GM12874 (cell line): ENCODE measurements at regions not wholly inside any gene's neighbourhood (a gene's known extent, or its start where the extent isn't known, plus 50 kb on each side); places are given as distances from the start of the nearest gene placed in this dataset.

Experiments
- CTCF ChIP-seq: IDR thresholded peaks from 2 replicates; pipeline ENCODE4 v1.5.1; 2011; ENCODE audit warnings: low read depth, mild to moderate bottlenecking, control low read depth, low read length, moderate library complexity; ENCODE audit not compliant: insufficient read depth

- no peak for TF ChIP-seq CTCF
These were observed 1109.2 kb downstream of the GATA3 start for GRCh38 chr10:9163699-9164098.

GRCh38 chr10:9166770-9167169 is 1112.3 kb downstream of the GATA3 start:
- no peak for TF ChIP-seq CTCF

DNA sequence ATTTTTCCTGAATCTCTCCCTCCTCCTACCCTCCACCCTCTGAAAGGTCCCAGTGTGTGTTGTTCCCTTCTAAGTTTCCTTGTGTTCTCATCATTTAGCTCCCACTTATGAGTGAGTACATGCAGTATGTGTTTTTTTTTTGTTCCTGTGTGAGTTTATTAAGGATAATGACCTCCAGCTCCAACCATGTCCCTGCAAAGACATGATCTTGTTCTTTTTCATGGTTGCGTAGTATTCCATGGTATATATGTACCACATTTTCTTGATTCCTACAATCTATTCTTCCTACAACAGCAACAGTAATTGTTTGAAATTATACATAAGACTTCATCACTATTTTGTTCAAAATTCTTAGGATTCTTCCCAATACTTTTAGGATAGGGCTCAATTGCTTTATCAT is 1117.8 kb downstream of the GATA3 start:
- TF ChIP-seq CTCF, result no peak

- no peak for TF ChIP-seq CTCF
These were observed 1120.7 kb downstream of the GATA3 start for GRCh38 chr10:9175200-9175599.

GRCh38 chr10:9188022-9188810 is 1133.7 kb downstream of the GATA3 start:
- no peak for TF ChIP-seq CTCF

GRCh38 chr10:9189448-9189847 is 1135.0 kb downstream of the GATA3 start:
- TF ChIP-seq CTCF, result no peak

GRCh38 chr10:9193120-9193519 is 1138.6 kb downstream of the GATA3 start:
- no peak for TF ChIP-seq CTCF
